Ishikawa (cell line): ENCODE measurements at regions not wholly inside any gene's neighbourhood (a gene's known extent, or its start where the extent isn't known, plus 50 kb on each side); places are given as distances from the start of the nearest gene placed in this dataset.

Experiments
- CEBPB ChIP-seq: IDR thresholded peaks from 2 replicates; pipeline ENCODE4 v1.6.1; 2012
- CREB1 ChIP-seq: IDR thresholded peaks from 2 replicates; pipeline ENCODE4 v1.6.1; 2012; ENCODE audit warnings: low read depth
- EGR1 ChIP-seq: IDR thresholded peaks from 2 replicates; pipeline ENCODE4 v1.6.1; 2012
- EP300 ChIP-seq: IDR thresholded peaks from 2 replicates; pipeline ENCODE4 v1.6.1; 2012; ENCODE audit warnings: borderline replicate concordance
- FOXM1 ChIP-seq: IDR thresholded peaks from 2 replicates; pipeline ENCODE4 v1.6.1; 2012; ENCODE audit warnings: low read depth, borderline replicate concordance
- NFIC ChIP-seq: IDR thresholded peaks from 2 replicates; pipeline ENCODE4 v1.6.1; 2012
- RAD21 ChIP-seq: IDR thresholded peaks from 2 replicates; pipeline ENCODE4 v1.6.1; 2012; ENCODE audit warnings: low read depth
- TAF1 ChIP-seq: IDR thresholded peaks from 2 replicates; pipeline ENCODE4 v1.6.1; 2012; ENCODE audit warnings: low read depth, mild to moderate bottlenecking
- TCF12 ChIP-seq: IDR thresholded peaks from 2 replicates; pipeline ENCODE4 v1.6.1; 2012; ENCODE audit warnings: low read depth
- TEAD4 ChIP-seq: IDR thresholded peaks from 2 replicates; pipeline ENCODE4 v1.6.1; 2012
- USF1 ChIP-seq: IDR thresholded peaks from 2 replicates; pipeline ENCODE4 v1.6.1; 2012
- YY1 ChIP-seq: IDR thresholded peaks from 2 replicates; pipeline ENCODE4 v1.6.1; 2012; ENCODE audit warnings: low read depth
- ZBTB7A ChIP-seq: IDR thresholded peaks from 2 replicates; pipeline ENCODE4 v1.6.1; 2012; ENCODE audit warnings: low read depth
- TF ChIP-seq, protein P1 (sequence below): IDR thresholded peaks from 2 replicates; pipeline ENCODE4 v1.6.1; 2012
- TF ChIP-seq, protein P2 (sequence below): IDR thresholded peaks from 2 replicates; pipeline ENCODE4 v1.6.1; 2012; ENCODE audit warnings: low read depth, mild to moderate bottlenecking

- no peak for TF ChIP-seq YY1
These were observed 1079.5 kb upstream of the INTU start for GRCh38 chr4:126553248-126553647.

DNA sequence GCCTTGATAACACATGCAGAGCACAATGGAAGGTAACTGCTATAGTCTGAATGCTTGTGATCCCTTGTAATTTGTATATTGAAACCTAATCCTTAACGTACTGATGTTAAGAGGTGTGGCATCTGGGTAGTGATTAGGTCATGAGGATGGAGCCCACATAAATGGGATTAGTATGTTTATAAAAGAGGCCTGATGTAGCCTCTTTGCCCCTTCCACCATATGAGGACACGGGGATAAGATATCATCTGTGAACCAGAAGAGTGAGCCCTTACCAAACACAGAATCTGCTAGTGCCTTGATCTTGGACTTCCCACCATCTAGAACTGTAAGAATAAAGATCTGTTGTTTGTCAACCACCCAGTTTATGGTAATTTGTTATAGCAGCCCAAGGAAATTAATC lies 1074.2 kb upstream of the INTU start:
- TF ChIP-seq CREB1 = no peak
- TF ChIP-seq TCF12 = no peak
- TF ChIP-seq, protein P1, sequence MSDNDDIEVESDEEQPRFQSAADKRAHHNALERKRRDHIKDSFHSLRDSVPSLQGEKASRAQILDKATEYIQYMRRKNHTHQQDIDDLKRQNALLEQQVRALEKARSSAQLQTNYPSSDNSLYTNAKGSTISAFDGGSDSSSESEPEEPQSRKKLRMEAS = no peak
- no peak for TF ChIP-seq ZBTB7A
- TF ChIP-seq TAF1 = no peak
- TF ChIP-seq FOXM1 = no peak

- TF ChIP-seq ZBTB7A = no peak
- no peak for TF ChIP-seq CREB1
- TF ChIP-seq, protein P2, sequence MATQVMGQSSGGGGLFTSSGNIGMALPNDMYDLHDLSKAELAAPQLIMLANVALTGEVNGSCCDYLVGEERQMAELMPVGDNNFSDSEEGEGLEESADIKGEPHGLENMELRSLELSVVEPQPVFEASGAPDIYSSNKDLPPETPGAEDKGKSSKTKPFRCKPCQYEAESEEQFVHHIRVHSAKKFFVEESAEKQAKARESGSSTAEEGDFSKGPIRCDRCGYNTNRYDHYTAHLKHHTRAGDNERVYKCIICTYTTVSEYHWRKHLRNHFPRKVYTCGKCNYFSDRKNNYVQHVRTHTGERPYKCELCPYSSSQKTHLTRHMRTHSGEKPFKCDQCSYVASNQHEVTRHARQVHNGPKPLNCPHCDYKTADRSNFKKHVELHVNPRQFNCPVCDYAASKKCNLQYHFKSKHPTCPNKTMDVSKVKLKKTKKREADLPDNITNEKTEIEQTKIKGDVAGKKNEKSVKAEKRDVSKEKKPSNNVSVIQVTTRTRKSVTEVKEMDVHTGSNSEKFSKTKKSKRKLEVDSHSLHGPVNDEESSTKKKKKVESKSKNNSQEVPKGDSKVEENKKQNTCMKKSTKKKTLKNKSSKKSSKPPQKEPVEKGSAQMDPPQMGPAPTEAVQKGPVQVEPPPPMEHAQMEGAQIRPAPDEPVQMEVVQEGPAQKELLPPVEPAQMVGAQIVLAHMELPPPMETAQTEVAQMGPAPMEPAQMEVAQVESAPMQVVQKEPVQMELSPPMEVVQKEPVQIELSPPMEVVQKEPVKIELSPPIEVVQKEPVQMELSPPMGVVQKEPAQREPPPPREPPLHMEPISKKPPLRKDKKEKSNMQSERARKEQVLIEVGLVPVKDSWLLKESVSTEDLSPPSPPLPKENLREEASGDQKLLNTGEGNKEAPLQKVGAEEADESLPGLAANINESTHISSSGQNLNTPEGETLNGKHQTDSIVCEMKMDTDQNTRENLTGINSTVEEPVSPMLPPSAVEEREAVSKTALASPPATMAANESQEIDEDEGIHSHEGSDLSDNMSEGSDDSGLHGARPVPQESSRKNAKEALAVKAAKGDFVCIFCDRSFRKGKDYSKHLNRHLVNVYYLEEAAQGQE = no peak
- no peak for TF ChIP-seq YY1
- TF ChIP-seq, protein P1 = no peak
- no peak for TF ChIP-seq RAD21
- TF ChIP-seq NFIC = no peak
These were observed 1072.8 kb upstream of the INTU start for GRCh38 chr4:126559961-126560360.

DNA sequence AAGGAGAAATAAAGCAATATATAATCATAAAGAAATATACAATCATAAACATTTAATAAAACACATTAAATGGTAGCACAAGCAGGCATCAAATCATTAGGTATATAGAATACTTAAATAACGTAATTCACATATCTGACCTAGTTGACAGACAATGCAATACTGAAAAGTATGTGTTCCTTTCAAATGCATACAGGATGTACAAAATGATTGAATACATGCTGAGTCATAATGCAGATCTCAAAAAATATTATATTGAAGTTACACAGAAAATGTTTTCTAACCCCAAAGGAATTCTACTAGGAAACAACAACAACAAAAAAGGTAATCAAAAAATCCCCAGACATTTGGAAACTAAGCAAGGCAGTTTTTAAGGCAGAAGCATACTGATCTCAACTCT lies 1072.0 kb upstream of the INTU start:
- TF ChIP-seq, protein P2 = no peak

- TF ChIP-seq, protein P2 = no peak
- TF ChIP-seq RAD21 (no peak), TEAD4 (no peak)
These were observed 1069.4 kb upstream of the INTU start for GRCh38 chr4:126563389-126563788.

DNA sequence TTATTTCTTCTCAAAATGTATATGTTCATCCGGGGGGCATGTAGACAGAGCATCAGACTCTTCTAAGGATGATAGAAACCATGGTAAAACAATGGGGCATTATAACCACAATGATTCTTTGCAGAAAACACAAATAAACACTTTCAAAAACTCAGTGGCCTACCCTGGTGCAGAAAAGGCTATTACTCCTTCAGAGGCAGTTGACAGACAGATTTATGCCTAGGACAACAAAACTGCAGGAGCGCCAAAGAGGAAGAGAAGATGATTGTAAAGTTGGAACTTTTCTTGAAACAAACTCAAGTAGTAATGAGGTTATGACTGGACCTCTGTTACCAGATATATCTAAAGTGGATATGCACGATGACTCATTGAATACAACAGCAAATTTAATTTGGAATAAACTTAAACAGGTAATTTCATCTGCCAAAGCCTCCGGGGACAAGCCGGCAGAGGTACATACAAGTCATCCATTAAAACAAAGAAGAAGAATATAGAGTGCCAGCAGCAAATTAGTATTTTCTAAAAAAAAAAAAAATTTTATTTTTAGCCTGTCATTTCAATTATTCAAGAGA lies 1068.4 kb upstream of the INTU start:
- no peak for TF ChIP-seq EP300
- TF ChIP-seq CREB1 = no peak
- TF ChIP-seq, protein P2 = no peak
- no peak for TF ChIP-seq ZBTB7A
- no peak for TF ChIP-seq NFIC
- TF ChIP-seq RAD21 = no peak
- TF ChIP-seq TAF1 = no peak
- no peak for TF ChIP-seq YY1
- no peak for TF ChIP-seq TEAD4
- no peak for TF ChIP-seq FOXM1
- no peak for TF ChIP-seq USF1
- TF ChIP-seq TCF12 = no peak
- no peak for TF ChIP-seq CEBPB
- no peak for TF ChIP-seq EGR1
- TF ChIP-seq, protein P1 = no peak
